Effector memory CD8-positive, alpha-beta T cell (primary cell): ENCODE measurements at regions not wholly inside any gene's neighbourhood (a gene's known extent, or its start where the extent isn't known, plus 50 kb on each side); places are given as distances from the start of the nearest gene placed in this dataset.

Experiments used
- ATAC-seq: fragments of 150-1000 bp; cut with Tn5 transposase; replicated peaks from 2 replicates; pipeline ENCODE4 v1.10.0; 2021; ENCODE audit warnings: mild to moderate bottlenecking, moderate library complexity
- DNase-seq, 3 experiments: peaks; one replicate each; pipeline ENCODE4 v3.0.0; 2021
- H3K27ac Mint-ChIP-seq, 2 donors: one replicate each; pipeline ENCODE4 v1.8.0; 2022; ENCODE audit warnings: mild to moderate bottlenecking in 2 of 2, mixed read lengths in 2 of 2, moderate library complexity in 2 of 2
- H3K27me3 Mint-ChIP-seq, 2 donors: one replicate each; pipeline ENCODE4 v1.8.0; 2022; ENCODE audit warnings: mixed read lengths in 2 of 2
- H3K36me3 Mint-ChIP-seq: one replicate; pipeline ENCODE4 v1.8.0; 2022; ENCODE audit warnings: mild to moderate bottlenecking, moderate library complexity, mixed read lengths; ENCODE audit not compliant: insufficient read depth
- H3K4me1 Mint-ChIP-seq, 2 donors: one replicate each; pipeline ENCODE4 v1.8.0; 2022; ENCODE audit warnings: low read depth in 2 of 2, mixed read lengths in 2 of 2
- H3K4me3 Mint-ChIP-seq, 2 donors: one replicate each; pipeline ENCODE4 v1.8.0; 2022; ENCODE audit warnings: mild to moderate bottlenecking in 2 of 2, mixed read lengths in 2 of 2, moderate library complexity in 2 of 2
- H3K9me3 Mint-ChIP-seq, 2 donors: one replicate each; pipeline ENCODE4 v1.8.0; 2022; ENCODE audit warnings: mixed read lengths in 2 of 2

DNA sequence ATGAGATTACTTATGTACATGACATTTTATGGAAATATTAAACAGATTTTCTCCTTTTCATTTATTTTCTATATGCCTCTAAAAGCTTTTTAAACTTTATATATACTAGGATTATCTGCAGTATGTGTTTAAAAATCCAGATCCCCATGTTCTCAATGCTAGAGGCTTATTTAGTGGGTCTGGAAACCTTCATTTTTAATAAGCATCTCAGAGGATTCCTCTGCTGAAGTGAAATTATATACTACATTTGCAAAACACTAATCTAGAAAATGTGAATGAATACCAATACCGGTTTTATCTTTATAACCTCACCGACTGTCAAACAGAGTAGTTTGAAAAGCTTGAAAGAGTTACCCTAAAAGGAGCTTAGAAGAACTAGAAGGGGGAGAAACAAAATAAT is 863.8 kb upstream of the ZWINT start:
- ATAC-seq (no peak), DNase-seq (no peak)
- Mint-ChIP-seq H3K4me3 (no peak overlapping the region), H3K27ac (no peak overlapping the region), H3K27me3 (no peaks in the 10 kb centered on the region), H3K4me1 (no peaks in the 10 kb centered on the region), H3K36me3 (no peaks in the 10 kb centered on the region), H3K9me3 (peaks cover 2 to 6% of the 10 kb centered on the region in 2 donors)

GRCh38 chr10:57222603-57223002 is 861.5 kb upstream of the ZWINT start:
- Mint-ChIP-seq H3K4me3 (no peak overlapping the region), H3K4me1 (no peaks in the 10 kb centered on the region), H3K9me3 (peaks cover 2 to 8% of the 10 kb centered on the region in 2 donors), H3K36me3 (no peaks in the 10 kb centered on the region), H3K27ac (no peak overlapping the region), H3K27me3 (no peaks in the 10 kb centered on the region)
- no peak for ATAC-seq
- no peak for DNase-seq

- ATAC-seq (no peak), DNase-seq (no peak)
- Mint-ChIP-seq H3K27me3 (no peaks in the 10 kb centered on the region), H3K36me3 (no peaks in the 10 kb centered on the region), H3K4me1 (no peaks in the 10 kb centered on the region), H3K27ac (no peak overlapping the region), H3K4me3 (no peak overlapping the region), H3K9me3 (peaks cover 2 to 8% of the 10 kb centered on the region in 2 donors)
Measured at GRCh38 chr10:57222129-57222528, 861.1 kb upstream of the ZWINT start.

- H3K4me1 Mint-ChIP-seq = no peaks in the 10 kb centered on the region
- H3K27ac Mint-ChIP-seq = no peak overlapping the region
- no peaks in the 10 kb centered on the region for H3K27me3 Mint-ChIP-seq
- H3K36me3 Mint-ChIP-seq = no peaks in the 10 kb centered on the region
- ATAC-seq (no peak), DNase-seq (no peak)
- H3K4me3 Mint-ChIP-seq = no peak overlapping the region
- peaks cover 2 to 8% of the 10 kb centered on the region in 2 donors for H3K9me3 Mint-ChIP-seq
Measured at GRCh38 chr10:57221674-57222073, 860.6 kb upstream of the ZWINT start.

DNA sequence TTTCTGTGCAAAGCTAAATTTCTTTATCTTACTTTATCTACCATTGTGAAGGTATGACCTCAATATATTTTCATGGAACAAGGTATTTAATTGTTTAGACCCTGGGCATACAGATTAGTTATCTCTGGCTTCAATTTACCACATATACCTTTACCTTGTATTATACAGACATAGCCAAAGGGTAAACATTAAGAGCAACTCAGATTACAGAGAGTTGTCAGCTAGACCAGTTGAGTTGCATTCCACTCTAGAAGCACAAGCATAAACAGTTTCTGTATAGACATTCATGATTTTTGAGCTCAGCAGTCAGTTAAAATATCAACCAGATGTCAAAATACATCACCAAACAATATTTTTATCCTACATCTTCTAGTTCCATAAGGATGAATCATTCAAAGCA is 857.3 kb upstream of the ZWINT start:
- Mint-ChIP-seq H3K27ac (no peak overlapping the region), H3K27me3 (no peaks in the 10 kb centered on the region), H3K4me1 (no peaks in the 10 kb centered on the region), H3K9me3 (peaks cover 6 to 20% of the 10 kb centered on the region in 2 donors), H3K4me3 (no peak overlapping the region), H3K36me3 (no peaks in the 10 kb centered on the region)
- ATAC-seq (no peak), DNase-seq (no peak)

DNA sequence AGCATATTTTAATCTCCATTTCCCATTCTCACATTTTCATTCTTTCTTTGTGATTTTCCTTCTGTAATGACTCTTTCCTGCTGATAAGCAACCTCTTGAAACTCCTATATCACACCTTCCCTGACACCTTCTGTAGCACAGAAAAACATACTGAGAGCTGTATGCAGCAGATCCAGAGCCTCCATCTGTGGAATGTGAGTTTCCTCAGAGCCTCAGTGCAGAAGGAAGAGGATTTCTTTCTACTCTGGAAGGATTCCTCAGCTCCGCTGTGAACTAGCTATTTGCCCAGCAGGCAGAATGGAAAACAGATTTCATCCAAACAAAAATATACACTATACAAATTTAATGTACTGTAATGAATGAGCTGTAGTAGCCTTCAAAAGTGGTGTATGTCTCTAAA is 841.3 kb upstream of the ZWINT start:
- Mint-ChIP-seq H3K4me1 (no peaks in the 10 kb centered on the region), H3K27me3 (no peaks in the 10 kb centered on the region), H3K27ac (no peak overlapping the region), H3K4me3 (no peak overlapping the region), H3K36me3 (no peaks in the 10 kb centered on the region), H3K9me3 (peaks cover 5 to 14% of the 10 kb centered on the region in 2 donors)
- DNase-seq = no peak
- no peak for ATAC-seq

DNA sequence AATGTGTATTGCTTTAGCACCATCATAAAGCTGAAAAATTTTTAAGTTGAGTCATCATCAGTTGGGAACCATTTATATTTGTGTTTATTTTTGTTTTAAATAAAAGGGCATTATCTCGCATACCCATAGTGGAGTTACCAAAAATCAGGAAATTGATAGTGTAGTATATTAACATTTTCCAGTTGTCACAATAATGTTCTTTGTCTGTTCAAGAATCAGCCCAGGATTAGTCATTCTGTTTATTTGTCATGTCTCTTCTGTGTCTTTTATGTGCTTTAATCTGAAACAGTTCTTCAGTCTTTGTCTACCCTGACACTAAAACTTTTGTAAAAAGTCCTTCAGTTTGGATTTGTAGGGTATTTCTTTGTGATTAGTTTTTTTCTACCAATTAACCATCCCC is 827.8 kb upstream of the ZWINT start:
- H3K4me1 Mint-ChIP-seq = no peaks in the 10 kb centered on the region
- no peaks in the 10 kb centered on the region for H3K27me3 Mint-ChIP-seq
- no peaks in the 10 kb centered on the region for H3K36me3 Mint-ChIP-seq
- ATAC-seq = no peak
- H3K9me3 Mint-ChIP-seq = peaks cover 8 to 12% of the 10 kb centered on the region in 2 donors
- H3K4me3 Mint-ChIP-seq = no peak overlapping the region
- H3K27ac Mint-ChIP-seq = no peak overlapping the region
- no peak for DNase-seq

- peaks cover 6 to 17% of the 10 kb centered on the region in 2 donors for H3K9me3 Mint-ChIP-seq
- H3K4me3 Mint-ChIP-seq = no peak overlapping the region
- no peaks in the 10 kb centered on the region for H3K4me1 Mint-ChIP-seq
- H3K27me3 Mint-ChIP-seq = no peaks in the 10 kb centered on the region
- H3K36me3 Mint-ChIP-seq = no peaks in the 10 kb centered on the region
- H3K27ac Mint-ChIP-seq = no peak overlapping the region
- DNase-seq (no peak), ATAC-seq (no peak)
Measured at GRCh38 chr10:57186201-57186600, 825.1 kb upstream of the ZWINT start.

DNA sequence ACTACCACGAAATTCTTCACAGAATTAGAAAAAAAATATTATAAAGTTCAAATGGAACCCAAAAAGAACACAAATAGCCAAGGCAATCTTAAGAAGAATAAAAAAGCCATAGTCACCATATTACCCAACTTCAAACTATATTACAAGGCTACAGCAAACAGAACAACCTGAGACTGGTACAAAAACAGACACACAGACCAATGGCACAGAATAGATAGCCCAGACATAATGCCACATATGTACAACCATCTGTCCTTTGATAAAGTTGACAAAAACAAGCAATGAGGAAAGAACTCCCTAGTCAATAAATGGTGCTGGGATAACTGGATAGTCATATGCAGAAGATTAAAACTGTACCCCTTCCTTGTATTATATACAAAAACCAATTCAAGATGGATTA is 808.5 kb upstream of the ZWINT start:
- no peak overlapping the region for H3K27ac Mint-ChIP-seq
- no peak for ATAC-seq
- H3K9me3 Mint-ChIP-seq = peaks cover 9 to 24% of the 10 kb centered on the region in 2 donors
- H3K4me1 Mint-ChIP-seq = no peaks in the 10 kb centered on the region
- DNase-seq = no peak
- H3K4me3 Mint-ChIP-seq = no peak overlapping the region
- no peaks in the 10 kb centered on the region for H3K27me3 Mint-ChIP-seq
- H3K36me3 Mint-ChIP-seq = no peaks in the 10 kb centered on the region

DNA sequence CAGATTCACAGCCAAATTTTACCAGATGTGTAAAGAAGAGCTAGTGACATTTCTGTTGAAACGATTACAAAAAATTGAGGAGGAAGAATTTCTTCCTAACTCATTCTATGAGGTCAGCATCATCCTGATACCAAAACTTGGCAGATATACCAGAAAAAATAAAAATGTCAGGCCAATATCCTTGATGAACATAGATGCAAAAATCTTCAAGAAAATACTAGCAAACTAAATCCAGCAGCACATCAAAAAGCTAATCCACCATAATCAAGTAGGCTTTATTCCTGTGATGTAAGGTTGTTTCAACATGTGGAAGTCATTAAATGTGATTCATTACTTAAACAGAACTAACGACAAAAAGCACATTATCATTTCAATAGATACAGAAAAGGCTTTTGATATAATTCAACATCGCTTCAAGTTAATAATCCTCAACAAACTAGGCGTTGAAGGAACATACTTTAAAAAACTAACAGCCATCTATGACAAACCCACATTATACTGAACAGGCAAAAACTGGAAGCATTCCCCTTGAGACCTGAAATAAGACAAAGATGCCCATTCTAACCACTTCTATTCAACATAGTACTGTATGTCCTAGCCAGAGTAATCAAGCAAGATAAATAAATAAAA is 807.7 kb upstream of the ZWINT start:
- H3K36me3 Mint-ChIP-seq = no peaks in the 10 kb centered on the region
- H3K27ac Mint-ChIP-seq = no peak overlapping the region
- no peaks in the 10 kb centered on the region for H3K4me1 Mint-ChIP-seq
- ATAC-seq (no peak), DNase-seq (no peak)
- no peak overlapping the region for H3K4me3 Mint-ChIP-seq
- H3K9me3 Mint-ChIP-seq = peaks cover 10 to 24% of the 10 kb centered on the region in 2 donors
- no peaks in the 10 kb centered on the region for H3K27me3 Mint-ChIP-seq

GRCh38 chr10:57165671-57166070 is 804.6 kb upstream of the ZWINT start:
- no peak for ATAC-seq
- Mint-ChIP-seq H3K36me3 (no peaks in the 10 kb centered on the region), H3K27ac (no peak overlapping the region), H3K4me1 (no peaks in the 10 kb centered on the region), H3K27me3 (no peaks in the 10 kb centered on the region), H3K4me3 (no peak overlapping the region), H3K9me3 (peaks cover 8 to 27% of the 10 kb centered on the region in 2 donors)
- DNase-seq = no peak

- Mint-ChIP-seq H3K4me1 (no peaks in the 10 kb centered on the region), H3K36me3 (no peaks in the 10 kb centered on the region), H3K27me3 (no peaks in the 10 kb centered on the region), H3K9me3 (peaks cover 8 to 21% of the 10 kb centered on the region in 2 donors), H3K4me3 (no peak overlapping the region), H3K27ac (no peak overlapping the region)
- DNase-seq = no peak
- no peak for ATAC-seq
Measured at GRCh38 chr10:57162231-57162630, 801.2 kb upstream of the ZWINT start.

- Mint-ChIP-seq H3K4me3 (no peak overlapping the region), H3K27me3 (no peaks in the 10 kb centered on the region), H3K4me1 (no peaks in the 10 kb centered on the region), H3K27ac (no peak overlapping the region), H3K9me3 (peaks cover 5 to 10% of the 10 kb centered on the region in 2 donors), H3K36me3 (no peaks in the 10 kb centered on the region)
- ATAC-seq (no peak), DNase-seq (no peak)
Measured at GRCh38 chr10:57161157-57161556, 800.1 kb upstream of the ZWINT start.

GRCh38 chr10:57145548-57145947 is 784.5 kb upstream of the ZWINT start:
- no peaks in the 10 kb centered on the region for H3K27me3 Mint-ChIP-seq
- H3K4me1 Mint-ChIP-seq = no peaks in the 10 kb centered on the region
- ATAC-seq (no peak), DNase-seq (no peak)
- H3K36me3 Mint-ChIP-seq = no peaks in the 10 kb centered on the region
- no peak overlapping the region for H3K27ac Mint-ChIP-seq
- no peak overlapping the region for H3K4me3 Mint-ChIP-seq
- H3K9me3 Mint-ChIP-seq = peaks cover 11 to 35% of the 10 kb centered on the region in 2 donors
